ENCODE measurements at regions not wholly inside any gene's neighbourhood (a gene's known extent, or its start where the extent isn't known, plus 50 kb on each side); places are given as distances from the start of the nearest gene placed in this dataset.

DNA sequence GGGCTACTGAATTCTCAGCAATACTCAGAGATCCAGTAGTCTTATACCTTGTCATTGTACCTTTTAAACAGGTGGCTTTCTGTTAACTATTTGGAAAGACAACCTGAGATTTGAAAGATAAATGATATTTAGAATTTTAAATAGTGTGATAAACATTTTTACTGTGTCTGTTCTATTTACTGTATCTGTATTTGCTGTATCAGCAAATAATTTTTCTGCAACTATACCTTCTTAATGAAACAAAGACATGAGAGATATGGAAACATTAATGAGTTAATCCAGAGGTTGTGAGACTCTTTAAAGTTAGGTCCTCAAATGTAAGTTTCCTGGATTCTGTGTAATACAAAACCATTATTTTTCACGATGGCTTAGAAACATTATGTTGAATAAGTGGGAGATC is 249.6 kb downstream of the CCDC59 start:
- no peaks in the 10 kb centered on the region for H3K36me3 ChIP-seq (ENCODE audit: control insufficient read depth, insufficient read depth, low read length)
- WGBS (ENCODE audit: insufficient coverage, insufficient read length) = no CpG with 5 or more reads among the region's 1 CpG
- no peaks in the 10 kb centered on the region for H3K4me1 ChIP-seq (ENCODE audit: control insufficient read depth, insufficient read depth, low read length)
- no peaks in the 10 kb centered on the region for H3K9me3 ChIP-seq (ENCODE audit: control insufficient read depth, insufficient read depth, low read length)
- no peak overlapping the region for H3K27ac ChIP-seq (ENCODE audit: low read length)
- no peak for DNase-seq (ENCODE audit: low read depth, low spot score)
- no peak overlapping the region for H3K4me3 ChIP-seq (ENCODE audit: low read length)
- H3K27me3 ChIP-seq (ENCODE audit: control insufficient read depth, insufficient read depth, low read length) = no peaks in the 10 kb centered on the region

DNA sequence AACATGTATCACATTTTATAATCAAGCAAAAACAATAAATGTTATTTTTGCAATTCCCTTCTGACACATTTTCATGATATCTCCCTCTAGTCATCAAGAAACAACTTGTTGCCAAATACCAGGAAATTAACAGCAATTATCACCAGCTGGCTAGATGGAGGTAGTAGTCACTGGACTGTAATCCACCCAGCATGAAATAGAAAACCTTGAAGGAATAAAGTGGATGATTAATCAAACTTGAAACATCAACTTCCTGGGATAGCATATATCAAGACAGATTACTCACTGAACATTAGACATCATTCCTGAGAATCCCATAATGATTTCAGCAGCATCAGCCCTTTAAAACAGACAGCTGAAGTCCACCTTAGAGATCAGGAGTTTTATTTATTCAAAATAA is 259.0 kb downstream of the CCDC59 start:
- no peak for DNase-seq (ENCODE audit: low read depth, low spot score)

DNA sequence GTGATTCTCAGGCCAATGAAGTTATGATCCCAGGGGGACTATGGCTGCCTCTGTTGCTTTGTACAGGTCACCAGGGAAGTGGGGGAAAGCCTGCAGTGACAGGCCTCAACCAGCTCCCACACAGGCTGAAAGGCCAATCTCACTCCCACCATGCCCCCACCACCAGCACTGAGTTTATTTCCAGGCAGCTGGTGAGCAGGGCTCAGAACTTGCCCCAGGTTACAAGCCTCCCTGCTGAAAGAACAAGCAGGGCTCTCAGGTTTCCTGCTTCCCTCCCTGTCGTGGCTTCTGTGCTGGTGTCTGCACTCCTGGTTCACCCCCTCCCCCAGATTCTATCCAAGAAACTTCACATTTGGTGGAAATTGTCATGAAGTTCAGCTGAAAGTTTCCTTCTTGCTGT is 260.3 kb downstream of the CCDC59 start:
- Histone ChIP-seq H3K27ac (ENCODE audit: low read length) (no peak overlapping the region), H3K4me1 (ENCODE audit: control insufficient read depth, insufficient read depth, low read length) (no peaks in the 10 kb centered on the region), H3K36me3 (ENCODE audit: control insufficient read depth, insufficient read depth, low read length) (no peaks in the 10 kb centered on the region), H3K4me3 (ENCODE audit: low read length) (no peak overlapping the region), H3K9me3 (ENCODE audit: control insufficient read depth, insufficient read depth, low read length) (no peaks in the 10 kb centered on the region; the same call in 1 of the 2 replicates), H3K27me3 (ENCODE audit: control insufficient read depth, insufficient read depth, low read length) (no peaks in the 10 kb centered on the region)
- WGBS (ENCODE audit: insufficient coverage, insufficient read length) = no CpG with 5 or more reads among the region's 1 CpG
- DNase-seq (ENCODE audit: low read depth, low spot score) = no peak

More for the DNA sequence above, 259.0 kb downstream of the CCDC59 start:
- H3K9me3 ChIP-seq (ENCODE audit: control insufficient read depth, insufficient read depth, low read length) = no peaks in the 10 kb centered on the region; the same call in 1 of the 2 replicates
- H3K4me3 ChIP-seq (ENCODE audit: low read length) = no peak overlapping the region
- no peak overlapping the region for H3K27ac ChIP-seq (ENCODE audit: low read length)
- no peaks in the 10 kb centered on the region for H3K27me3 ChIP-seq (ENCODE audit: control insufficient read depth, insufficient read depth, low read length)
- H3K36me3 ChIP-seq (ENCODE audit: control insufficient read depth, insufficient read depth, low read length) = no peaks in the 10 kb centered on the region
- H3K4me1 ChIP-seq (ENCODE audit: control insufficient read depth, insufficient read depth, low read length) = no peaks in the 10 kb centered on the region

DNA sequence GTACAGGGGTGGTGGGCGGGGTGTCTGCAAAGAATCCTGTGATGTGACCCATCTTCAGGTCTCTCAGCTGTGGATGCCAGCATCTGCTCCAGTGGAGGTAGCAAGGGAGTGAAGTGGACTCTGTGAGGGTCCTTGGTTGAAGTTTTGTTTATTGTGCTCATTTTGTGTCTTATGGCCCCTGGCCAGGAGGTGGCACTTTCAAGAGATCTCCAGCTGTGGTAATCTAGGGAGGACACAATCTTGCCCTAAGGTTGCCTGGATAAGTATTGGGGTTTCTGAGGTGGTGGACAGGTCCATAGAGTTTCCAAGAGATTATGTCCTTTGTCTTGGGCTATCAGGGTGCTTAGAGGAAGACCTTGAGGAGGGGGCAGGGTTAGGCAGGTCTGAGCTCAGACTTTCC is 260.7 kb downstream of the CCDC59 start:
- Histone ChIP-seq H3K4me1 (ENCODE audit: control insufficient read depth, insufficient read depth, low read length) (no peaks in the 10 kb centered on the region), H3K27ac (ENCODE audit: low read length) (no peak overlapping the region), H3K9me3 (ENCODE audit: control insufficient read depth, insufficient read depth, low read length) (no peaks in the 10 kb centered on the region; the same call in 1 of the 2 replicates), H3K36me3 (ENCODE audit: control insufficient read depth, insufficient read depth, low read length) (no peaks in the 10 kb centered on the region), H3K27me3 (ENCODE audit: control insufficient read depth, insufficient read depth, low read length) (no peaks in the 10 kb centered on the region), H3K4me3 (ENCODE audit: low read length) (no peak overlapping the region)
- no CpG with 5 or more reads among the region's 1 CpG for WGBS (ENCODE audit: insufficient coverage, insufficient read length)
- no peak for DNase-seq (ENCODE audit: low read depth, low spot score)

DNA sequence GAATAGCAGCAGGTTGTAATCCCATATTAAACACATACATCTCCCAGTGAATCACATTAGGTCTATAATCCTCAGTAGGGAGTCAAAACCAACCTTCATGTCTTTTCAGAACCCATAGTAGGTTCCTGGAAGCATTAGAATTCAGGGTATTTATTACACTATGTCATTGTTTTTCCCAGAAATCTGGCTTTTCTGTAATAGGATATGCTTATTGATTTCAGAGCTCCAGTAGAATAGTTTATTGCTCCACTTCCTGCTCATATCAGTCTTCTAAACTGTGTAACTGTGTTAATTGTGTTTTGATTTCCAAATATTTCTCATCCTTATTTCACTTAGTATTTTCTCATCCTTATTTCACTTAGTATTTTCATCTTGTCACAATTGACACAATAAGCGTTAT is 268.0 kb downstream of the CCDC59 start:
- no CpG with 5 or more reads among the region's 1 CpG for WGBS (ENCODE audit: insufficient coverage, insufficient read length)
- H3K36me3 ChIP-seq (ENCODE audit: control insufficient read depth, insufficient read depth, low read length) = no peaks in the 10 kb centered on the region
- H3K27me3 ChIP-seq (ENCODE audit: control insufficient read depth, insufficient read depth, low read length) = no peaks in the 10 kb centered on the region
- H3K9me3 ChIP-seq (ENCODE audit: control insufficient read depth, insufficient read depth, low read length) = no peaks in the 10 kb centered on the region
- no peak overlapping the region for H3K4me3 ChIP-seq (ENCODE audit: low read length)
- H3K27ac ChIP-seq (ENCODE audit: low read length) = no peak overlapping the region
- H3K4me1 ChIP-seq (ENCODE audit: control insufficient read depth, insufficient read depth, low read length) = no peaks in the 10 kb centered on the region
- DNase-seq (ENCODE audit: low read depth, low spot score) = no peak

DNA sequence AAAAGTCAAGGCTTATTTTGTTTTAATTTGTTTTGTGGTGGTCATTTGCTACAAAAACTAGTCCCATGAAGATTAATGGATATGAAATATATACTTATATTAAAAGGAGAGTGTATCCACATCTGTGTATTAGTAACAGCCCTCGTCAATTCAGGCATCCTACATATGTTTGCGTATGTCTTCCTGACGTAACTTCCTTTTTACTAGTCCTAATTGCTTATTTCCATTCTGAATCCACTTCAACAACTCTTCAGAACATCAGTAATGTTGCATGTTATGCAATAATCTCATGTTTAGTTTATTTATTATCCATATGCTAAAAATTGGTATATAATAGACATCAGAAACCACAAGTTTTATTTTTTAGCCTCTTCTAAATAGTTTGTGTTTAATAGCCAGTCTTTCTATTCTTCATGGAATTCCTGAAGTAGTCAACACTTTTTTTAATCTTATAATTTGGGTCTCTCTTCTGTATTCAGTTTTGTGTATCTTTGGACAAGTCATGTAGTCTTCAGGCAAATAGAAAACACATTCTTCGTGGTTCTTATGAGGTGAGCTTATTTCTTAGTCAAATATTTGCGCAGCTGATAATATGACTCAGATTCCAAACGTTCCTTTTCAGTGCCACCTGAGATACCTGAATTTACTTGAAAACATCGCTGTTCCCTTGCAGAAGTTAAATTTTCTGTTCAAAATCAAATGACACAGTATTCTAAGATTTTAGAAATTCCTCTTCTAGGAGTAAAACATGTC is 268.6 kb downstream of the CCDC59 start:
- H3K9me3 ChIP-seq (ENCODE audit: control insufficient read depth, insufficient read depth, low read length) = no peaks in the 10 kb centered on the region
- no peak overlapping the region for H3K4me3 ChIP-seq (ENCODE audit: low read length)
- no peak for DNase-seq (ENCODE audit: low read depth, low spot score)
- H3K36me3 ChIP-seq (ENCODE audit: control insufficient read depth, insufficient read depth, low read length) = no peaks in the 10 kb centered on the region
- H3K27me3 ChIP-seq (ENCODE audit: control insufficient read depth, insufficient read depth, low read length) = no peaks in the 10 kb centered on the region
- WGBS (ENCODE audit: insufficient coverage, insufficient read length) = no CpG with 5 or more reads among the region's 7 CpGs
- no peak overlapping the region for H3K27ac ChIP-seq (ENCODE audit: low read length)
- H3K4me1 ChIP-seq (ENCODE audit: control insufficient read depth, insufficient read depth, low read length) = no peaks in the 10 kb centered on the region

DNA sequence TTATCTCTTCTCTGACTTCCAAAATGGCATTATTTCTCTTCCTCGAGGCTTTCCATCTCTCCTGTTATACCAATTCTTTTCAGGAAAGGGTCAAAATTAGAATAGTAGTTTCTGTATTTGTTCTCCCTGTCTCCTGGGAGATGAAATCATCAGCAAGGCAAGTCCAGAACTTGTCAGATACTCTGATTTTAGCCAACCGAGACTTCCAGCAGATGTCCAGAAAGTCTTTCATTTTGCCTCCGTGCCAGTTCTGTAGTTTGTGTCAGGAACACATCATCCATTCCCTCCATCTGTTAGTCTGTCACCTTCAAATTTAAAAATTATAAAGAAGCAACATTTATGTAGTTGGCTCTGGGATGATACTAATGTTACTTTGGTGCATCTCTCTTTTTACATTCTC is 275.7 kb downstream of the CCDC59 start:
- WGBS (ENCODE audit: insufficient coverage, insufficient read length) = no CpG with 5 or more reads among the region's 3 CpGs
- H3K4me3 ChIP-seq (ENCODE audit: low read length) = no peak overlapping the region
- no peak for DNase-seq (ENCODE audit: low read depth, low spot score)

DNA sequence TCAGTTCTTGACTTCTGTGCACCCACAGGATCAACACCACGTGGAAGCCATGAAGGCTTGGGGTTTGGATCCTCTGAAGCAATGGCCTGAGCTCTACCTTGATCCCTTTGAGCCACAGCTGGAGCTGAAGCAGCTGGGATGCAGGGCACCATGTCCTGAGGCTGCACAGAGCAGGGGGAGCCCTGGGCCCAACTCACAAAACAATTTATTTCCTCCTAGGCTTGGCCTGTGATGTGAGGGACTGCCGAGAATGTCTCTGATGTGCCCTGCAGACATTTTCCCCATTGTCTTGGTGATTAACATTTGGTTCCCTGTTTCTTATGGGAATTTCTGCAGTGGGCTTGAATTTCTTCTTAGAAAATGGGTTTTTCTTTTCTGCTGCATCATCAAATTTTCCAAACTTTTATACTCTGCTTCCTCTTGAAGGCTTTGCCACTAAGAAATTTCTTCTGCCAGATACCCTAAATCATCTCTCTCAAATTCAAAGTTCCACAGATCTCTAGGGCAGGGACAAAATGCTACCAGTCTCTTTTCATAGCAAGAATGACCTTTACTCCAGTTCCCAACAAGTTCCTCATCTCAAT is 288.2 kb downstream of the CCDC59 start:
- WGBS (ENCODE audit: insufficient coverage, insufficient read length) = no CpG with 5 or more reads among the region's 2 CpGs
- H3K4me1 ChIP-seq (ENCODE audit: control insufficient read depth, insufficient read depth, low read length) = no peaks in the 10 kb centered on the region

More for the DNA sequence above, 275.7 kb downstream of the CCDC59 start:
- Histone ChIP-seq H3K36me3 (ENCODE audit: control insufficient read depth, insufficient read depth, low read length) (no peaks in the 10 kb centered on the region), H3K27me3 (ENCODE audit: control insufficient read depth, insufficient read depth, low read length) (no peaks in the 10 kb centered on the region), H3K4me1 (ENCODE audit: control insufficient read depth, insufficient read depth, low read length) (no peaks in the 10 kb centered on the region), H3K9me3 (ENCODE audit: control insufficient read depth, insufficient read depth, low read length) (no peaks in the 10 kb centered on the region), H3K27ac (ENCODE audit: low read length) (no peak overlapping the region)

DNA sequence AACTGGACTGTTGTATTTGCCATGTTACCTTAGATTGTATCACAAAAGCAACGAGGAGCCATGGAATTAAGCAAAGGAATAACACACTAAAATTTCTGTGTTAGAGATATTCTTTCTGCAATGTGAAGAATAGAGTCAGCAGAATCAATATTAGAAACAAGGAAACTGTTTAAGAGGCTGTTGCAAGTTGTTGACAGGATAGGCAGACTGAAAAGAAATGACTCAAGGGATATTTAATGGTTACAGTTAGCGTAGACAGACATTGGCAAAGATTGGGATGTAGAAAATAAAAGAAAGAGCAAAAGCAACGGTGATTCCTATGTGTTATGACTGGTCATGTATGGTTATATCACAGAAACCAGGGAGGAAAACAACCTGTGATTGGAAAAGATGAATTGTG is 299.0 kb upstream of the PPFIA2 start:
- H3K36me3 ChIP-seq (ENCODE audit: control insufficient read depth, insufficient read depth, low read length) = no peaks in the 10 kb centered on the region
- H3K4me1 ChIP-seq (ENCODE audit: control insufficient read depth, insufficient read depth, low read length) = no peaks in the 10 kb centered on the region
- H3K4me3 ChIP-seq (ENCODE audit: low read length) = no peak overlapping the region
- H3K27ac ChIP-seq (ENCODE audit: low read length) = no peak overlapping the region
- H3K9me3 ChIP-seq (ENCODE audit: control insufficient read depth, insufficient read depth, low read length) = no peaks in the 10 kb centered on the region
- no peak for DNase-seq (ENCODE audit: low read depth, low spot score)
- no CpG with 5 or more reads among the region's 3 CpGs for WGBS (ENCODE audit: insufficient coverage, insufficient read length)
- no peaks in the 10 kb centered on the region for H3K27me3 ChIP-seq (ENCODE audit: control insufficient read depth, insufficient read depth, low read length)

More for the DNA sequence above, 288.2 kb downstream of the CCDC59 start:
- no peak for DNase-seq (ENCODE audit: low read depth, low spot score)
- no peak overlapping the region for H3K27ac ChIP-seq (ENCODE audit: low read length)
- no peaks in the 10 kb centered on the region for H3K36me3 ChIP-seq (ENCODE audit: control insufficient read depth, insufficient read depth, low read length)
- no peak overlapping the region for H3K4me3 ChIP-seq (ENCODE audit: low read length)
- H3K9me3 ChIP-seq (ENCODE audit: control insufficient read depth, insufficient read depth, low read length) = no peaks in the 10 kb centered on the region
- no peaks in the 10 kb centered on the region for H3K27me3 ChIP-seq (ENCODE audit: control insufficient read depth, insufficient read depth, low read length)

DNA sequence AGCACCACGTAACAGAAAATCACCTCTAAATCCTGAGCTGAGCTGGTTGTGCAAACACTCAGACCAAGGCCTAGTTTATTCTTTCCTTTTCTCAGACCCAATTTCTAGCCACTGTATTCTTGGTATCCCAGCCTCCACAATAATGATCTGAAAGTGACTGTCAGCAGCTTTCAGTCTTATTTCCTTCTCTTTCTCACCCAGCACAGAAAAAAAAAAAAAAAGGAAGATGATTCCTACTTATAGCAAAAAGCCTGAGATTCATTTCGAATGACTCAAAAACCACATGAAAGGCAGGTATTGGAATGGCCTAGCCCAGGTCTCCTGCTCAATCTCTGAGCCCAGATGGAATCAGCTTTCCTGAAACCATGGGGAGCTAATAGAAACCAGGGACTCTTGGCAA is 298.6 kb upstream of the PPFIA2 start:
- DNase-seq (ENCODE audit: low read depth, low spot score) = no peak
- Histone ChIP-seq H3K36me3 (ENCODE audit: control insufficient read depth, insufficient read depth, low read length) (no peaks in the 10 kb centered on the region), H3K4me3 (ENCODE audit: low read length) (no peak overlapping the region), H3K27me3 (ENCODE audit: control insufficient read depth, insufficient read depth, low read length) (no peaks in the 10 kb centered on the region), H3K27ac (ENCODE audit: low read length) (no peak overlapping the region), H3K9me3 (ENCODE audit: control insufficient read depth, insufficient read depth, low read length) (no peaks in the 10 kb centered on the region), H3K4me1 (ENCODE audit: control insufficient read depth, insufficient read depth, low read length) (no peaks in the 10 kb centered on the region)
- no CpG with 5 or more reads among the region's 2 CpGs for WGBS (ENCODE audit: insufficient coverage, insufficient read length)

DNA sequence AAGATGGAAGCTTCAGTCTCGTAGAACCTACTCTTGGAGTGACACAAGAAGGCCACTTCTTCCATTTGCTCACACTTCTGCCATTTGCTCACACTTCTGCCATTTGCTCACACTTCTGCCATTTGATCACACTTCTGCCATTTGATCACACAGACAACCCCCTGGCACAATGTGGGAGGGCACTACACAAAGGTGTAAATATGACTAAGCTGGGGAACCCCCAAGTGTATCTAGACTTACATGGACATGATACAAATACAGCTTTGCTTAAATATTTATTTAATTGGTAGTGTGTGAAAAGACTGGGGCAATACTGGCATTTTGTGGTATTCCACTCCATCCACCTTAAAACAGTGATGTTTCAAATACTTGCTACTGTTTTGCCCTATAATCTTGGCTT is 296.2 kb upstream of the PPFIA2 start:
- no peak overlapping the region for H3K27ac ChIP-seq (ENCODE audit: low read length)
- no CpG with 5 or more reads among the region's 1 CpG for WGBS (ENCODE audit: insufficient coverage, insufficient read length)

More for the DNA sequence above, 296.2 kb upstream of the PPFIA2 start:
- no peaks in the 10 kb centered on the region for H3K4me1 ChIP-seq (ENCODE audit: control insufficient read depth, insufficient read depth, low read length)
- no peaks in the 10 kb centered on the region for H3K27me3 ChIP-seq (ENCODE audit: control insufficient read depth, insufficient read depth, low read length)
- no peaks in the 10 kb centered on the region for H3K36me3 ChIP-seq (ENCODE audit: control insufficient read depth, insufficient read depth, low read length)
- no peak for DNase-seq (ENCODE audit: low read depth, low spot score)
- H3K4me3 ChIP-seq (ENCODE audit: low read length) = no peak overlapping the region
- no peaks in the 10 kb centered on the region for H3K9me3 ChIP-seq (ENCODE audit: control insufficient read depth, insufficient read depth, low read length)

All from iPS DF 6.9 (cell line).